ENCODE measurements at regions not wholly inside any gene's neighbourhood (a gene's known extent, or its start where the extent isn't known, plus 50 kb on each side); places are given as distances from the start of the nearest gene placed in this dataset.

- TF ChIP-seq, protein P1, sequence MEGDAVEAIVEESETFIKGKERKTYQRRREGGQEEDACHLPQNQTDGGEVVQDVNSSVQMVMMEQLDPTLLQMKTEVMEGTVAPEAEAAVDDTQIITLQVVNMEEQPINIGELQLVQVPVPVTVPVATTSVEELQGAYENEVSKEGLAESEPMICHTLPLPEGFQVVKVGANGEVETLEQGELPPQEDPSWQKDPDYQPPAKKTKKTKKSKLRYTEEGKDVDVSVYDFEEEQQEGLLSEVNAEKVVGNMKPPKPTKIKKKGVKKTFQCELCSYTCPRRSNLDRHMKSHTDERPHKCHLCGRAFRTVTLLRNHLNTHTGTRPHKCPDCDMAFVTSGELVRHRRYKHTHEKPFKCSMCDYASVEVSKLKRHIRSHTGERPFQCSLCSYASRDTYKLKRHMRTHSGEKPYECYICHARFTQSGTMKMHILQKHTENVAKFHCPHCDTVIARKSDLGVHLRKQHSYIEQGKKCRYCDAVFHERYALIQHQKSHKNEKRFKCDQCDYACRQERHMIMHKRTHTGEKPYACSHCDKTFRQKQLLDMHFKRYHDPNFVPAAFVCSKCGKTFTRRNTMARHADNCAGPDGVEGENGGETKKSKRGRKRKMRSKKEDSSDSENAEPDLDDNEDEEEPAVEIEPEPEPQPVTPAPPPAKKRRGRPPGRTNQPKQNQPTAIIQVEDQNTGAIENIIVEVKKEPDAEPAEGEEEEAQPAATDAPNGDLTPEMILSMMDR (conservative IDR thresholded peaks at IDR 0.05; ENCODE audit: low read depth, low read length), result no peak
- TF ChIP-seq EZH2 (IDR thresholded peaks at IDR 0.05; ENCODE audit: borderline replicate concordance, low read depth, low read length, poor library complexity, severe bottlenecking), result no peak
Measured at GRCh38 chr18:30754846-30755245, 287.7 kb downstream of the DSC3 start.

Measured in A673 (cell line).